HG02970 (cell line): ENCODE measurements at regions not wholly inside any gene's neighbourhood (a gene's known extent, or its start where the extent isn't known, plus 50 kb on each side); places are given as distances from the start of the nearest gene placed in this dataset.

Experiments used
- ATAC-seq: cut with Tn5 transposase; IDR thresholded peaks from one replicate; pipeline ENCODE4 v1.9.1; 2021; ENCODE audit warnings: mild to moderate bottlenecking, moderate library complexity, moderate number of reproducible peaks; ENCODE audit not compliant: unreplicated experiment, low FRiP score

- no peak for ATAC-seq
Observed at GRCh38 chr12:28807535-28807934, 341.5 kb upstream of the FAR2 start.

- ATAC-seq, result no peak
Observed at GRCh38 chr12:28811457-28811856, 337.6 kb upstream of the FAR2 start.

DNA sequence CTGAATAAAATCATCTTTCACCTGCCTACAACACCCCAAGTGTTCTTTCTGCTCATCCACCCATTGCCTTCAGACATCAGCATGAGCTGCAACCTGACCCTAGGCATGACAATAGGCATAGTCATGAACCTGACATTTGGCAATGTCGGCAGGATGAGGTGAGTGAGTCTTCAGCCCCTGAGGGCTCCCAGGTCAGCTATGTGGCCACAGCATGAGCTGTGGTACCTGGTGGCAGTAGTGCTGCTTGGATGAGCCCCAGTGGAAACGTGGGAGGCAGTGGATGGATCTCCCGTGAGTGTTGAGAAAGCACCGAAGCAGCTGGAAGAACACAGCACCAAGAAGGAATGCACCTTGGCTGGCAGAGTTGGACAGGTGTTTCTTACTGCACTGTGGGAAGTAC is 334.8 kb upstream of the FAR2 start:
- ATAC-seq, result no peak

GRCh38 chr12:28817524-28817923 is 331.6 kb upstream of the FAR2 start:
- ATAC-seq, result no peak

GRCh38 chr12:28824193-28824846 is 324.8 kb upstream of the FAR2 start:
- ATAC-seq, result no peak

DNA sequence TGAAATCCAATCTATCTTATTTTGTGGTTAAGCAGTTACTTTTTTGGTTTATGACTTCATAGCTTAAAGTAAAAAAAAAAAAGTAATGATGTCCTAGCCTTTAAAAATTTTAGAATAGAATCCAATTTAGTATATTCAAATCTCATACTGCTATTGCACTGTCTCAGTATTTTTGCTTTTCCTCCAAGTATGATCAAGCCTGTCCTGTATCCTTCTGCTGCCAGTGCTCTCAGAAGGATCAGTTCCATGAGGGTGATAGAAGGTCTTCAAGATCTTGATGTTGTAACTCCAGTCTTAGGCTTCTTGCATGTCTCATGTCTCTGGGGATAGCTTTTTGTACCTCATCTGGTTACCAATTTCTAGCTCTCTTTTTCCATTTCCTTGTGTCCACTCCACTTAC is 324.2 kb upstream of the FAR2 start:
- ATAC-seq, result no peak

- ATAC-seq, result no peak
Observed at GRCh38 chr12:28826766-28827165, 322.3 kb upstream of the FAR2 start.

DNA sequence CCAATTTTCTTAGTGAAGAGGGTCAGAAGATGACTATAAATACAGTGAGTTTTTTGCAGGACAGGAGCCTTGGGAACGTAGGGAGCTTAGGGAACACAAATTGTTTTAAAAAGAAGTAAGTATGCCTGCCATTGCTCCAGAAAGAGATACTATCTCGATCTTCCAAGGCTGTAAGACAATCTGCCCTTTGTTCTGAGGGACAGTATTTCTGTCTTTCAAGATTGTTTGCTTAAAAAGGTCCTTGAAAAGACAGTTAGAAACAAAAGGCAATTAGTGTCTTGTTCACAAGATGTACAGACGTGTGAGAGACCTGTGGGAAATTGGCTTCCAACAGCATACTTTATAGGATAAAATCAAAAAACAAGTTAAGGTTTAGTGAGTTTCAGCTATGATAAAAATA is 321.2 kb upstream of the FAR2 start:
- ATAC-seq, result no peak

DNA sequence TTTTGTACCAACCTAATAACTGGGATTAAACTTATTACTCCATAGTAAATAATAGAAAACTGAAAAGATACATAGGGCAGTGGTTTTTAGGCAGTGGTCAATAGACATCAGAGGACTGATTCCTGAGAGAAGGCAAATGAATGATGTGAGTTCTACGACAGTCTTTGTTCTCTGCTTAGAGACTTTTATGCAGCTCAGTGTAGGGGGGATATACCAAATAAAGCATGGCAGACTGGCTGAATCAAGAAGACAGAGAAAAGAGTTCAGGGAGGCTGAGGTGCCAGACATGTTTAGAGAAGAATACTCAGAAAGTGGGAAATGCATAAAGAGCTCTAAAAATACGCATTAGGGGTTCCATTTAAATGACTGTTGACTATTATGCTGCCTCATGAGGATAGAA is 320.8 kb upstream of the FAR2 start:
- no peak for ATAC-seq

DNA sequence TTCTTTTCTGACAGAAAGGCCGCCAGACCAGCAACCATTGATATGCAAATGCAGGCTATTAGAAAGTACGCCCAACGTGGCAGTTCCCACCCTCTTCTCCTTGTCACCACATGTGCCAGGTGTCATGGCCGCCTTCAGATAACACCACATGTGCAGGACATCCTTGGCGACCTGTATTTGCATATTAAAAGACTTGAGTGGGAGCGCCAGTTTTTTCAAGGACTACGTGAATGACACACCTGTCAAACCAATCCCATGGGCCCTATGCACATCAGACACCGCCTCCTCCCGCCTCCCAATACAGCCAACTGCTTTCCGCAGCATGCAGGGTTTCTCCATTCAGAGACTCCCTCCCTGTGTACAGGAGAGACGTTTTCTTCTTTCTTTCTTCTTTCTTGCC is 318.6 kb upstream of the FAR2 start:
- no peak for ATAC-seq

DNA sequence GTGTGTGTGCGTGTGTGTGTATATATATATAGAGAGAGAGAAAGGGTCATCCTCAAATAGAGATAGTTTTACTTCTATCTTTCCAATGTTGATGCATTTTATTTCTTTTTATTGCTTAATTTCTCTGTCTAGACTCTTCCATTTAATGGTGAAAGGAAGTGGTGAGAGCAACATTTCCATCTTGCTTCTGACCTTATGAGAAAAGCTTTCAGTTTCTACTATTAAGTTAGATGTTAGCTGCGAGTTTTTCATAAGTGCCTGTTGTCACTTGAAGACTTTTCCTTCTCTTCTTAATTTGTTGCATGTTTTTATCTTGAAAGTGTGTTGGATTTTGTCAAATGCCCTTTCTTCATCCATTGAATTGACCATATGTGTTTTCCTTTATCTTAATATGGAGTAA is 304.4 kb upstream of the FAR2 start:
- ATAC-seq, result no peak

GRCh38 chr12:28851781-28852180 is 297.3 kb upstream of the FAR2 start:
- ATAC-seq, result no peak

DNA sequence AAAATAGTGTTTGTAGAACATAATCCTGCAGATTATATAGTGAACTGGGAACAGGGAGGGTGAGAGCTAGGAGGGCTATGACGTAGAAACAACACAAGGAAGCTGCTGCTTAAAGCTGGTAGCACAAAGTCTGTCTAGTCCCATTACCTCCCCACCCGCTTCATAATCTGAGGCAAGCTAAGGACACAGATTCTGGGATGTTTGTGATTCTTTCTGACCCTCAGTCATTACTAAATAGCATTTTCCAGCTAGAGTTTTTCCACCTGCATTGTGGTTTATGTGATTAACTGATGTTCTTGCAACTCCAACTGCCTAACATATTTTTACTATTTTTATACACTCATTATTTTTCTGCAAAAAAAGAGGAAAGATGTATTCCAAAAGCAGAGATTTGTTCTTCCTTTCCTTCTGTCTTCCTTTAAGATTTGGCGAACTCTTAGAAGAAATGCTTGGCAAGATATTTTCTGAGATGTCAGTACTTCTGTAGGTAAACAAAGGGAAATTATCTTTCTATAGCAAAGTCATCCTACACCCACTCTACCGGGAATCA is 293.2 kb upstream of the FAR2 start:
- no peak for ATAC-seq

DNA sequence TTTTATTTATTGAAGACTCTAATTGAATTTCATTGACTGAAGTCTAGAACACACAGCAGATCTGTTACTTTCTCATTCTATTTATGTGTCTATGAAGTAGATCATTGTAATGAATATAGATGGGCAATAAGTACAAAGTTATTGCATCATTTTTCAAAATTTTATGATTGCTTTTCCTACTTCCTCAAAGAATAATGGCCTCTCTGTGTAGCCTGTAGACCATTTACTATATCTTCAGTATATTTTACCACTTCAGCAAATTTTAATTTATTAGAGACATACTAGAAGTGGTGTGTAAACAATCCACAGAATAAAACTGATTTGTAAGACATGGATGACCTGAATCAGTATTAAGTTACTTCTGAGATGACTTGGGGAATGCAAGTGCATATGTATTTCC is 291.7 kb upstream of the FAR2 start:
- no peak for ATAC-seq

GRCh38 chr12:28859551-28859950 is 289.5 kb upstream of the FAR2 start:
- ATAC-seq, result no peak

DNA sequence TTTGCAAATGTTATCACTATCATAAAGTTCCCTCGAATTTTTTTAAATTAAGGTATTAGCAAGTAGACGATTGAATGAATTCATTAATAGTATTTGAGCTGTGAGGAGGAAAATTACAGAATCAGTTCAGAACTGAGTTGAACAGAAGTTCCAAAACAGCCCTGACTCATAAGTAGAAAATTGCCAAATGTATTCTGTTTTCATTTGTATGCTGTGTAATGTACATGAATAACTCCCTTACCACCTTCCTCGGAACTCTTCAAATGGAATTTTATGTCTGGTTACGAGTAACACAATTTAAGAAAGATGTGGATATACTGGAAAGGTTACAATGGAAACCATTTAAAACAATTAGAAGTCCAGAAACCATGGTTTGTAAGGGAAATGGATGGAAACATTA is 283.3 kb upstream of the FAR2 start:
- ATAC-seq, result no peak

GRCh38 chr12:28866296-28866695 is 282.8 kb upstream of the FAR2 start:
- no peak for ATAC-seq

GRCh38 chr12:28866715-28867503 is 282.2 kb upstream of the FAR2 start:
- ATAC-seq, result no peak

DNA sequence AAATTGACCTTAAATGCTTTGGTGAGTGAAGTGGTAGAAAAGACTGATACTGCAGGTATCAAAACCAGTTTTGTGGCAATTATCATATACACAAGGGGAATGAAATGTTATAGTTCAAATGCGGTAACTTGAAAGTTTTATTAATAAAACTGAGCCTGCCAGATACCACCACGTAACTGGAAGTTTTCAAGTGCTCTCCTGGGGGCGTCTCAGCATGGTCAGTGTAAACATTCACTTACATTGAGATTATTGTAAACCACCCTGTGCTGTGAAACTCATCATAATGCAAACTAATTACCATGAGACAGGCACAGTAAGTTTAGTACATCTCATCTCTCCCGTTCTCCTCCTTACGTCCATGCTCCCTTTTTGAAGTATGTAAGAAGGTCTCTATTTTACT is 280.7 kb upstream of the FAR2 start:
- no peak for ATAC-seq

GRCh38 chr12:28869197-28869596 is 279.9 kb upstream of the FAR2 start:
- ATAC-seq, result no peak

DNA sequence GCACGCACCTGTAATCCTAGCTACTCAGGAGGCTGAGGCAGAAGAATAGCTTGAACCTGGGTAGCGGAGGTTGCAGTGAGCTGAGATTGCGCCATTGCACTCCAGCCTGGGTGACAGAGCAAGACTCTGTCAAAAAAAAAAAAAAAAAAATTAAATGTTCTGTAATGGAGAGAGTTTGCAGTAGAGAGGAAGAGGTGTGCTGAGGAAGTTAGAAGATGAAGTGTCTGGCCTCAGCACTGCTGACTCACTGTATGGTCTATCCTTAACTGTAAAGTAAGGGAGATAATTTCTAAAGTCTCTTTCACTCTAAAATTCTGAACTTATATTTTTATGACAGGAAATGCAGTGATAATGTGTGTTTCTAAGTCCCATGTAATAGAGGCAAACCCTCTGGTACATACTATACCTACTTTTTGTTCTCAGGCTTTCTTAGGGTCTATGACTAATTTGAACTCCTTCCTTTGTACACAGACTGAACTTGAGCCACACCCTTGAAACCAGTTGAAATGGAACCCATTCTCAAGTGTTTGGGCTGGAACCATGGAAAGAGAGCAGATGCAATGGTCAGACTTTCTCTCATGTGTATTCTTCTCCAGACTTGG is 278.1 kb upstream of the FAR2 start:
- ATAC-seq, result no peak
